HFFc6 (cell line): ENCODE measurements at regions not wholly inside any gene's neighbourhood (a gene's known extent, or its start where the extent isn't known, plus 50 kb on each side); places are given as distances from the start of the nearest gene placed in this dataset.

Experiments used
- DNase-seq: peaks from one replicate; pipeline ENCODE4 v3.0.0-alpha.2; 2018
- H3K27ac Mint-ChIP-seq: 2 replicates; pipeline ENCODE4 v1.8.0; 2020; ENCODE audit warnings: mild to moderate bottlenecking, mixed read lengths
- H3K27me3 Mint-ChIP-seq: 2 replicates; pipeline ENCODE4 v1.8.0; 2021; ENCODE audit warnings: mild to moderate bottlenecking, moderate library complexity, mixed read lengths; ENCODE audit not compliant: insufficient read depth
- H3K36me3 Mint-ChIP-seq: 2 replicates; pipeline ENCODE4 v1.8.0; 2021; ENCODE audit warnings: low read depth, mixed read lengths
- H3K4me1 Mint-ChIP-seq: 2 replicates; pipeline ENCODE4 v1.8.0; 2020; ENCODE audit warnings: low read depth, mixed read lengths
- H3K4me3 Mint-ChIP-seq: 2 replicates; pipeline ENCODE4 v1.8.0; 2020; ENCODE audit warnings: mild to moderate bottlenecking, moderate library complexity, mixed read lengths
- H3K9me3 Mint-ChIP-seq: 2 replicates; pipeline ENCODE4 v1.8.0; 2020; ENCODE audit warnings: mild to moderate bottlenecking, mixed read lengths
- CTCF ChIP-seq: fragments of 200-600 bp; sonication (generic); IDR thresholded peaks from 2 replicates; pipeline ENCODE4 v1.5.0; 2021; ENCODE audit warnings: antibody characterized with exemption, mild to moderate bottlenecking

GRCh38 chrX:128334821-128335220 lies 282.6 kb upstream of the ACTRT1 start:
- H3K27me3 Mint-ChIP-seq = peaks cover 1% of the 10 kb centered on the region; the same call in 1 of the 2 replicates
- TF ChIP-seq CTCF = no peak
- DNase-seq = no peak
- no peak overlapping the region for H3K27ac Mint-ChIP-seq
- H3K4me3 Mint-ChIP-seq = no peak overlapping the region
- H3K36me3 Mint-ChIP-seq = no peaks in the 10 kb centered on the region
- H3K4me1 Mint-ChIP-seq = no peaks in the 10 kb centered on the region
- peaks cover 8% of the 10 kb centered on the region; the same call in 1 of the 2 replicates for H3K9me3 Mint-ChIP-seq

- Mint-ChIP-seq H3K4me1 (no peaks in the 10 kb centered on the region), H3K4me3 (no peak overlapping the region), H3K27me3 (no peaks in the 10 kb centered on the region; the same call in 1 of the 2 replicates), H3K36me3 (no peaks in the 10 kb centered on the region), H3K9me3 (no peaks in the 10 kb centered on the region; the same call in 1 of the 2 replicates), H3K27ac (no peak overlapping the region)
- TF ChIP-seq CTCF = no peak
- no peak for DNase-seq
These were observed 258.7 kb upstream of the ACTRT1 start for GRCh38 chrX:128310912-128311311.

- Mint-ChIP-seq H3K4me1 (no peaks in the 10 kb centered on the region), H3K27ac (no peak overlapping the region), H3K9me3 (no peaks in the 10 kb centered on the region; the same call in 1 of the 2 replicates), H3K27me3 (no peaks in the 10 kb centered on the region), H3K36me3 (no peaks in the 10 kb centered on the region), H3K4me3 (no peak overlapping the region)
- DNase-seq = no peak
- no peak for TF ChIP-seq CTCF
These were observed 257.1 kb upstream of the ACTRT1 start for GRCh38 chrX:128309311-128309710.

DNA sequence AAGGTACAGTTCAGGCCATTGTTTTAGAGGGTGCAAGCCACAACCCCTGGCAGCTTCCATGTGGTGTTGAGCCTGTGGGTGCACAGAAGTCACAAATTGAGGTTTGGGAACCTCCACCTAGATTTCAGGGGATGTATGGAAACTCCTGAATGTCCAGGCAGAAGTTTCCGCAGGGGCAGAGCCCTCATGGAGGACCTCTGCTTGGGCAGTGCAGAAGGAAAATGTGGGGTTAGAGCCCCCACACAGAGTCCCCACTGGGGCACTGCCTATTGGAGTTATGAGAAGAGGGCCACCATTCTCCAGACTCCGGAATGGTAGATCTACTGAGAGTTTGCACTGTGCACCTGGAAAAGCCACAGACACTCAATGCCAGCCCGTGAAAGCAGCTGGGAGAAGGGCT lies 242.0 kb upstream of the ACTRT1 start:
- H3K4me1 Mint-ChIP-seq = no peaks in the 10 kb centered on the region
- H3K27me3 Mint-ChIP-seq = no peaks in the 10 kb centered on the region
- no peak overlapping the region for H3K27ac Mint-ChIP-seq
- DNase-seq = no peak
- TF ChIP-seq CTCF = no peak
- no peak overlapping the region for H3K4me3 Mint-ChIP-seq
- H3K36me3 Mint-ChIP-seq = no peaks in the 10 kb centered on the region
- H3K9me3 Mint-ChIP-seq = peaks cover 10% of the 10 kb centered on the region

GRCh38 chrX:128287693-128288092 lies 235.5 kb upstream of the ACTRT1 start:
- Mint-ChIP-seq H3K4me1 (no peaks in the 10 kb centered on the region), H3K36me3 (no peaks in the 10 kb centered on the region), H3K27ac (no peak overlapping the region), H3K27me3 (no peaks in the 10 kb centered on the region), H3K4me3 (no peak overlapping the region), H3K9me3 (peaks cover 19% of the 10 kb centered on the region)
- no peak for DNase-seq
- no peak for TF ChIP-seq CTCF

- no peak overlapping the region for H3K4me3 Mint-ChIP-seq
- no peak overlapping the region for H3K27ac Mint-ChIP-seq
- no peaks in the 10 kb centered on the region for H3K27me3 Mint-ChIP-seq
- no peak for DNase-seq
- H3K9me3 Mint-ChIP-seq = peaks cover 8% of the 10 kb centered on the region; the same call in 1 of the 2 replicates
- H3K36me3 Mint-ChIP-seq = no peaks in the 10 kb centered on the region
- H3K4me1 Mint-ChIP-seq = no peaks in the 10 kb centered on the region
- TF ChIP-seq CTCF = no peak
These were observed 198.4 kb upstream of the ACTRT1 start for GRCh38 chrX:128250621-128251020.
